Activated naive CD4-positive, alpha-beta T cell treated with anti-CD3 and anti-CD28 coated beads, Interleukin-2, amount 10 ng/mL, durations not matched to agents 7 days and 5 days (primary cell): ENCODE measurements at regions not wholly inside any gene's neighbourhood (a gene's known extent, or its start where the extent isn't known, plus 50 kb on each side); places are given as distances from the start of the nearest gene placed in this dataset.

ENCODE experiments used
- CTCF ChIA-PET: fragments of 350-600 bp; sonication (Branson Sonifier 250); formaldehyde crosslinking; loops from one replicate; lab custom pipeline; 2021; ENCODE audit warnings: antibody characterized with exemption; lab: Charles Lee
- DNase-seq: peaks from one replicate; pipeline ENCODE4 v3.0.0-alpha.2; 2020
- H3K27ac Mint-ChIP-seq: one replicate; pipeline ENCODE4 v1.8.0; 2021; ENCODE audit warnings: mild to moderate bottlenecking, moderate library complexity, mixed read lengths
- H3K27me3 Mint-ChIP-seq: one replicate; pipeline ENCODE4 v1.8.0; 2021; ENCODE audit warnings: mild to moderate bottlenecking, mixed read lengths
- H3K36me3 Mint-ChIP-seq: one replicate; pipeline ENCODE4 v1.8.0; 2021; ENCODE audit warnings: mixed read lengths
- H3K4me1 Mint-ChIP-seq: one replicate; pipeline ENCODE4 v1.8.0; 2021; ENCODE audit warnings: mixed read lengths
- H3K4me3 Mint-ChIP-seq: one replicate; pipeline ENCODE4 v1.8.0; 2021; ENCODE audit warnings: mild to moderate bottlenecking, moderate library complexity, mixed read lengths
- H3K9me3 Mint-ChIP-seq: one replicate; pipeline ENCODE4 v1.8.0; 2021; ENCODE audit warnings: mixed read lengths

DNA sequence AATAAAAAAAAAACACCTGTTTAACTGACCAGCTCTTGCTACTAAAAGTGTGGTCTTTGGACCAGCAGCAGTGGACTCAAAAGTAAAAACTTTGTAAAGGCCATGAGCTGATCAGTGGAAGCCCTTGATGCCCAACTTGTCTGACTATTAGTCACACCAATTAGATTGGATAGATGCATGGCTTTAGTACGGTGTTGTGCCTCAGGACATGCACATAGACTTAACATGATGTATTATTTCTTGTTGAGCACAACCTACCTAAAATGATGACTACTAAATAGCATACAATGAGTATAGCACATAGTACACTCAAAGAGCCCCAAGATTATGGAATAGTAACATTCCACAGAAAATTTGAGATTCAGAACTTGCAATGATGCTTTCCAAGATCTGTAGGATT is 95.1 kb upstream of the FIBIN start:
- peaks cover 12% of the 10 kb centered on the region for H3K9me3 Mint-ChIP-seq
- no peaks in the 10 kb centered on the region for H3K27me3 Mint-ChIP-seq
- CTCF ChIA-PET = no interaction called here
- DNase-seq = no peak
- H3K4me1 Mint-ChIP-seq = no peaks in the 10 kb centered on the region
- H3K36me3 Mint-ChIP-seq = no peaks in the 10 kb centered on the region
- H3K27ac Mint-ChIP-seq = no peak overlapping the region
- H3K4me3 Mint-ChIP-seq = no peak overlapping the region

DNA sequence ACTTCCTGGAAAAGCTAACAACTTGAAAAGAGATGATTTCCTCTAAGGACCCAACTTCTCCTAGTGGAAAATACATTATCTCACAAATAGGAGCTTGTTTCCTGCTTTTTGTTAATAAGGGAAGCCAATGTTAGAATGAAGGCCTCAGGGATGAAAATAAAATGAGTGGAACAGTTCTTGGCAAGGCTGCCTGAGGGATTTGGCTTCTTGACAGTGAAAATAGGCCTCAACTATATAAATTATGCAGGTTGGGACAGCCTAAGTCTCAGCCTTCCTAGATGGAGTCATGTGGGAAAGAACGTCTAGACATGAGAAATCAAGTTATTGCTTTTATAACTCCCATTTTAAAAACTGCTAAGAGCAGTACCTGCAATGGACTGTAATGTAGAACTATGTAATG is 92.8 kb upstream of the FIBIN start:
- Mint-ChIP-seq H3K36me3 (no peaks in the 10 kb centered on the region), H3K9me3 (peaks cover 7% of the 10 kb centered on the region), H3K4me1 (no peaks in the 10 kb centered on the region), H3K4me3 (no peak overlapping the region), H3K27ac (no peak overlapping the region), H3K27me3 (no peaks in the 10 kb centered on the region)
- CTCF ChIA-PET = no interaction called here
- DNase-seq = no peak

DNA sequence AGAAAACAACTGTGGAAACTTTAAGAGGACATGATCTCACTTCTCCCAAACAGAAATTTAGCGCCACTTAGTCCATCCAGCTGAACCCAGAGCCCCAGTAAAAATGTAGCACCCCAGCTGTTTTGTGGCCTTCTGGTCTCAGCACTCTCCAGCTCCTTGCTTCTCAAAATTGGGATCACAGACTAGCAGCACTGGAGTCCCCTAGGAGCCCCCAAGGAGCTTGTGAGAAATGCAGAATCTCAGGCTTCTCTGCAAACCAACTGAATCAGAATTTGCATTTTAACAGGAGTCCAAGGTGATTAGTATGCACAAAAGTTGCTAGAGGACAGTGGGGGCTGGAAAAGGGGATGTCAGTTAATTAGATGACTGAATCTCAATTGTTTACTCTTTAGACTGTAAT is 89.8 kb upstream of the FIBIN start:
- Mint-ChIP-seq H3K36me3 (no peaks in the 10 kb centered on the region), H3K4me3 (no peak overlapping the region), H3K9me3 (peaks cover 2% of the 10 kb centered on the region), H3K27ac (no peak overlapping the region), H3K4me1 (no peaks in the 10 kb centered on the region), H3K27me3 (no peaks in the 10 kb centered on the region)
- no peak for DNase-seq
- CTCF ChIA-PET = no interaction called here

DNA sequence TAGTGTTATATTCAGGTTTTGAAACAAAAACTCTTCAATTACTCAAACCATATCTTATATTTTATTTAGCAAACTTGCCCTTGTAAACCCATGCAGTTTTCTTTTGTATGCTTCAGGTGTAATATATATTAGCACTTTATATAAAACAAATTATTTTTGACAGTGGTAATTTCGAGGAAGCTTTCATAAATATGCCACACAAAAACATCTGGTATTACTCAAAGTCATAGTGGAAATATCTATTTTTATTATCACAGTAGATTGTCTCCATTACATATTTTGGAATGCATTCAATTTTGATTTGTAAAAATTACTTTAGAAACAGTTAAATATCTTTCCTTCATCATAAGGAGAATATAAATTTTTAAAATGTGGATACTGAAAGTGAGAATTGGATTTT is 89.1 kb upstream of the FIBIN start:
- Mint-ChIP-seq H3K4me3 (no peak overlapping the region), H3K36me3 (no peaks in the 10 kb centered on the region), H3K4me1 (no peaks in the 10 kb centered on the region), H3K27ac (no peak overlapping the region), H3K9me3 (peaks cover 2% of the 10 kb centered on the region), H3K27me3 (no peaks in the 10 kb centered on the region)
- no peak for DNase-seq
- CTCF ChIA-PET = no interaction called here

DNA sequence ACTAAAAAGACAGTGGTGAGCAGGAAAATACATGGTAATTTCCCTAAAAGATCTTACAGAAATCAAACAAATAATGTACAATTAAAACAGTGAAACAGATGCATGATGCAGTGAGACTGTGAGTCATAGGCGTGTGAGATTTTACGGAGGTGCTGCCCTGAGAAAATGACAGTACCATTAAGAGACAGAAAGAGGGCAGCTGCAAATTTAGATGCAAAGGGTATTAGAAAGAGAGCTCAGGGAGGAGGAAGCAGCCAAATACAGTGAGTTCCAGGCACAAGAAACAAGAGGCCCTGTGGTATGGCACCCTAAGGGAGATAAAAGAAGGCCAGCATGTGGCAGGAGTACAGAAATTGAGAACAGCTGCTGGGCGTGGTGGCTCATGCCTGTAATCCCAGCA is 88.5 kb upstream of the FIBIN start:
- CTCF ChIA-PET = interaction anchor here (1.1 kb wide), 1 partner anchor 17 kb away, joined by 4 read pairs; no protein-coding TSS in a partner anchor
- peaks cover 1% of the 10 kb centered on the region for H3K9me3 Mint-ChIP-seq
- DNase-seq = no peak
- no peaks in the 10 kb centered on the region for H3K27me3 Mint-ChIP-seq
- no peak overlapping the region for H3K4me3 Mint-ChIP-seq
- no peak overlapping the region for H3K27ac Mint-ChIP-seq
- H3K36me3 Mint-ChIP-seq = no peaks in the 10 kb centered on the region
- H3K4me1 Mint-ChIP-seq = no peaks in the 10 kb centered on the region

DNA sequence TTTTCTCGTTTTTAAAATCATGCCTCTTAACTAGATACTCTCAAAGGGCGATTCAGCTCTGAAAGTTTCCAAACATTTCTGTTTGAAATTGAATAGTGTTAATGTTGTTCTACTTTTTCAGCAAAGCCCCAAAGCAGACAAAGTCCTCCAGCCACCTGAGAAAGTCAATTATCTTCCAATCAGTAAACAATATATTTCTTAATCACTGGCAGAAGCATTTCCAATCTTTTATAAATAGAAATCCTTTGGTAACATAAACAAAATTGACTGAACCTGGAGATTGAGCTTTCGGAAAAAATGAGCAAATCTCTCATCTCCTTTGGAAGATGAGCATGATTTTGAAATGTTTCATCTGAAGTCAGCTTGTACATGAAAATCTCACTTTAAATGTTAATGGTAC is 84.4 kb upstream of the FIBIN start:
- Mint-ChIP-seq H3K9me3 (peaks cover 3% of the 10 kb centered on the region), H3K36me3 (no peaks in the 10 kb centered on the region), H3K4me3 (no peak overlapping the region), H3K4me1 (no peaks in the 10 kb centered on the region), H3K27me3 (no peaks in the 10 kb centered on the region), H3K27ac (no peak overlapping the region)
- no peak for DNase-seq
- CTCF ChIA-PET = no interaction called here

DNA sequence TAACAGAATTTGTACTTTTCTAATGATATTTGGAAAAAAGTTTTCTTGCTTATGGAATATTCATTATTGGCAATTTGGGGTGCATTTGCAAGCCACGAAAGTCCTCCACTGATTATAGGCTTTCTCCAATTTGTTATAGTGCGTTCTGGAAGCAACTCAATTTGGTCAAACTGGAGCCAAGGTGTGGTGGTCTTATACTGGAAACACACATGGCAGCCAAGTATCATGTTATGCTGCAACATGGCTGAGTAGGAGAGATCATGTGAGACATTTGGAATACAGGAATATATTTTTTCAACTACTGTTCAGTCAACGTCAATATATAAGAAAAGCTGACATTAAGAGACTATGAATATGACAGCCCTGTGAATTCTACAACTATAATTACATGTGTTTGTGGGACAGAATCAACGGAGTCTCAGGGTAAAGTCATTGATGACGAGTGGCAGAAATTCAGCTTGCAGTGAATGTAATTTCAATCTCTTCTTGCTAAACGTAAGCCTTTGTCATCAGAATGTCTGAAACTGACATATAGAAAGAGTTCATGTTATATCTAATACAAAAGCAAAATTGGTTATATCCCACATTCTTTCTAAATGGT is 83.8 kb upstream of the FIBIN start:
- no peaks in the 10 kb centered on the region for H3K36me3 Mint-ChIP-seq

DNA sequence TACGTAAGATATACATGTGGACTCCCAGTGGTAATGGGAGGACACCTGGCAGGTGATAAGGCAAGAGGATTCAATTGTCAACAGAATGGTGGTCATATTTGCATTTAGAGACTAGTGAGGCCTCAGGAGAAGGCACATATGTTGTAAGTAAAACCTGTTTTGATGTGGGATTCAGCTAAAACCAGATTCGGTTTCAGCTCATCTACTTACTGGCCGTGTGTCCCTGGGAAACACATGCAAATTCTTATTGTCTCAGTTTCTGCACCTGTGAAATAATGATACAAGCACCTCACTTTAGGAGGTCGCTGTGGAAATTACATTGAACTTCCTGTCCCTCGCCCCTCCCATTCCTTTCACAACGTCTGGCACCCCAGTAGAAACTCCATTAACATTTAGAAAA is 78.9 kb upstream of the FIBIN start:
- H3K36me3 Mint-ChIP-seq = no peaks in the 10 kb centered on the region
- CTCF ChIA-PET = no interaction called here

More for the DNA sequence above, 83.8 kb upstream of the FIBIN start:
- CTCF ChIA-PET = no interaction called here
- DNase-seq = no peak
- Mint-ChIP-seq H3K27ac (no peak overlapping the region), H3K27me3 (no peaks in the 10 kb centered on the region), H3K9me3 (peaks cover 3% of the 10 kb centered on the region), H3K4me3 (no peak overlapping the region), H3K4me1 (no peaks in the 10 kb centered on the region)

DNA sequence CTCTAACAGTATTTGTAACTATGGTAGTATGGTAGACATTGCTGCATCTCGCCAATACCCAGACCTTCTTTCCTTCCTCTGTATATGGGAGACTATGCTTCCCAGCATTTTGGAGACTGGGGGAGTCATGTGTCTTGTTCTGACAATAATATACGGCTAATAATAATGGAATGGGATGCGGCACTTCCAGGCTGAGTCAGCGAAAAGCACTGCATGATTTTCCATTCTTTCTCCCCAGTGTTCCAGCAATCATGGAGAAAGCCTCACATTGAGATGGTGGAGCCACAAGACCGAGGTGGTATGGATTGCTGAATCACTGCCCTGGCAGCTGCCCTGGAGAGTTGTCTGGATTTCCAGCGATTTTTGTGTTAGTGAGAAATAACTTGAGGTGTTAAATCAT is 77.1 kb upstream of the FIBIN start:
- H3K27me3 Mint-ChIP-seq = no peaks in the 10 kb centered on the region
- H3K27ac Mint-ChIP-seq = no peak overlapping the region
- CTCF ChIA-PET = no interaction called here
- H3K36me3 Mint-ChIP-seq = no peaks in the 10 kb centered on the region
- H3K4me1 Mint-ChIP-seq = no peaks in the 10 kb centered on the region
- H3K4me3 Mint-ChIP-seq = no peak overlapping the region
- peaks cover 8% of the 10 kb centered on the region for H3K9me3 Mint-ChIP-seq
- DNase-seq = no peak

More for the DNA sequence above, 78.9 kb upstream of the FIBIN start:
- no peak for DNase-seq
- Mint-ChIP-seq H3K4me1 (no peaks in the 10 kb centered on the region), H3K27me3 (no peaks in the 10 kb centered on the region), H3K27ac (no peak overlapping the region), H3K9me3 (peaks cover 6% of the 10 kb centered on the region), H3K4me3 (no peak overlapping the region)

DNA sequence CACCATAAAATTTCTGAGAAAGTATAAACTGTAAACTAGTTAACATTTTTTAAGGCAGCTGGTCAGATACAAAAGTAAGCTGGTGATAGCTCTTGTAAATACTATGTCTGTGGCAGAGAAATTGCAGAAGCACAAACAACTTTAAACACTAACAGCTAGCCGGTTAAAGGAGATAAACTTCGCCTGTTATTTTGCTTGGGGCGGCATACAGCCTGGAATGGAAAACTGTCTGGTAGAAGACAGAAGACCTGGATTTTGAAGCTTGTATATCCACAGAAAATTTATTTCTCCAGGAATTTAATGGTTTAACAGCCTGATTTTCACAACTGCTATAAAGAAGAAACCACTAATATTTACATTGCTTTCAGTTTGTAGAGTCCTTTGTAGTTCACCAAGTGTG is 65.3 kb upstream of the FIBIN start:
- Mint-ChIP-seq H3K36me3 (no peaks in the 10 kb centered on the region), H3K4me3 (no peak overlapping the region), H3K27me3 (no peaks in the 10 kb centered on the region), H3K27ac (no peak overlapping the region), H3K9me3 (peaks cover 12% of the 10 kb centered on the region), H3K4me1 (no peaks in the 10 kb centered on the region)
- DNase-seq = no peak
- CTCF ChIA-PET = no interaction called here

DNA sequence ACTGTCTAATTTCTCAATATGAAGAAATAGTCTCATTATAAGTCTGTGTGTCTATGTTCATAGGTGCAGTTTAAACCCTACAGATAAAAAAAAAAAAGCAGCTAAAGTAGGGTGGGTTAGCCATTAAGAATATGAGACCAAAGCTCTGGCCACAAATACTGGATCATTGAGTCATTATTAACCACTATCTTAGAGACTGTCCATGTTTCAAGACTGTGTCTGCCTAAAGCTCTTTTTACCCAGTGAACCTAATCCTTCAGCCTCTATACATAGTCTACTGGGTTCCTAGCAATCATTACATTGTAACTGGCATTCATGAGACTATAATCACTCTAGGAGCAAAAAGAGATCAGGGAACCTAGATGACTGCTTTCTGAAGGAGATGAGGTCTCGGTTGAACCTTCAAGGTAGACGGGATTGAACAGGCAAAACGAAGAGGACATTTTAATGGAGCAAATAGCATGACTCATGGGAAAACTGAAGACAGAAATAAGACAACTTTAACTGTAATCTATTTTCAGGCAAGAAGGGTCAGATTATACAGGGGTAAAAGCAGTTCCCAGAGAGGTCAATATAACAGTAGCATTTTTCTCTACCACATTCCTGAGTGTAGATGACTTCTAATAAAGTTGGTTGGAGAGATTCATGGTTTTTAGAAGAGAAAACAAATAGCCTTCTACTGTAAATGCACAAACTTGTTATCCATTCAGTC is 64.0 kb upstream of the FIBIN start:
- DNase-seq = no peak
- Mint-ChIP-seq H3K9me3 (peaks cover 12% of the 10 kb centered on the region), H3K36me3 (no peaks in the 10 kb centered on the region), H3K27me3 (no peaks in the 10 kb centered on the region), H3K4me3 (no peak overlapping the region), H3K27ac (no peak overlapping the region), H3K4me1 (no peaks in the 10 kb centered on the region)
- CTCF ChIA-PET = no interaction called here

DNA sequence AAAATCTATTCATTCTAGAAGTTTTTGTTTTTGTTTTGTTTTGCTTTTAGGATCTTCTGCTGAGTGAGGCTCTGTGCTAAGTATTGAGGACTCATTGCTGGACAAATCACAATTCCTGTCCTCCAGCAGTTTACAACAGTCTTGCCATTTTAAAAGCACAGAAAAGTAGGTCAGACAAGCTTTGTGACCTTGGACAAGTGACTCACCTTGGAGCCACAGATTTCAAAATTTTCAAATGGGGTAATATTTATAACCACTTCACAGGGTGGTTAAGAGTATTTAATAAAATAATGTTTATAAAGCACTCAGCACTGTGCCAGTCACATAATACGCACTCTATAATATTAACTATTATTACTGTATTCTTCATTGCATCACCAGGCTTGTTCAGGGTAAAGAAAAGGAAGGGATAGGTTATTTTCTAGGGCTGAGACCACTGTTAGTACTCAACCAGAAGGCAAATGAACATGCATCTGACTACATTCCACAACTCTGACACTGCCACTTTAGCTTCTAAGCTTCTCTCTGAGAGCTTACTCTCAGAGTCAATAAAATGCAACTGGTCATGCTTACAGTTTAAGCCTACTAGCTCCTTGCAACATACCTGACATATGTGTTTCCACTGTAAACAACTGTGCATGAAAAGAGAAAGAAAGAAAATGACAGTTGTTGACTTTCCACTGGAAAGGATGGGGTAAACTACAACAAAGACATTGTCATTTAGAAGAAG is 63.2 kb upstream of the FIBIN start:
- no peaks in the 10 kb centered on the region for H3K27me3 Mint-ChIP-seq
- no peaks in the 10 kb centered on the region for H3K36me3 Mint-ChIP-seq
- no peak overlapping the region for H3K4me3 Mint-ChIP-seq
- CTCF ChIA-PET = no interaction called here
- H3K27ac Mint-ChIP-seq = no peak overlapping the region
- H3K4me1 Mint-ChIP-seq = no peaks in the 10 kb centered on the region
- peaks cover 15% of the 10 kb centered on the region for H3K9me3 Mint-ChIP-seq
- DNase-seq = no peak

DNA sequence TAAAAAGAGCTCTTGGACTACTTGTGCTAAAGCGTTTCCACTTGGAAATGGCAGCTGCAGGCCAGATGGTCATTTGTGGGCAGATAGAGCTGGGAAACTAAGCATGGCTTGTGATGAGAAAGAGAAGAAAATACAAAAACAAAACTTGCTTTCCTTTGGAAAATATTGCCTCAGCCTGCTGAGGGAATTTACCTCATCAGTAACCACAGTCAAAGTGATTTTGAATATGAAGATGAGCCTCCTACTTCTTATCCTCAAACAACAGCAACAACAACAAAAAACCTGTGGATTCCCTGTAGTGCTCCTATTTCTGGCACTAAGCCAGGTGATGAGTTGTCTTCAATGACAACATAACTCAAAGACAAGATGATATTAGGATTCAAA is 62.7 kb upstream of the FIBIN start:
- no peak overlapping the region for H3K27ac Mint-ChIP-seq
- no peaks in the 10 kb centered on the region for H3K4me1 Mint-ChIP-seq
- no peak for DNase-seq
- no peak overlapping the region for H3K4me3 Mint-ChIP-seq
- H3K27me3 Mint-ChIP-seq = no peaks in the 10 kb centered on the region
- H3K36me3 Mint-ChIP-seq = no peaks in the 10 kb centered on the region
- CTCF ChIA-PET = no interaction called here
- peaks cover 15% of the 10 kb centered on the region for H3K9me3 Mint-ChIP-seq

DNA sequence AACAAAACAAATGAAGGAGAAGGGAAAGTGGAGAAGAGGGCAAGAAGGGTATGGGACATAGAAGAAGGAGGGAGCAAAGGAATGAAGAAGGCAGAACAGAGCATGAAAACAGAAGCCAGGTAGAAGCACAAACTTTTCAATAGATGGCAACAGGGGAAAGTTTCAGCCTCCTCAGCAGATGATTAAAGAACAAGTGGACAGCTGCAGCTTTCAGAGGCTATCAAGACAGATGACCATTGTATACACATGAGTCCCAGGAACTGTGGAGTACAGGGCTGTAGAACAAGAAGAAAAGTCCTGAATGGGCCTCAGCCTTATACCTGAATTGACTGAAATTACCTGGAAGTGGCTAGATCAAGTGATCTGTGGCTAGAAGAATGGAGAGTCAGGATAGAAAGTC is 62.0 kb upstream of the FIBIN start:
- DNase-seq = no peak
- Mint-ChIP-seq H3K27ac (no peak overlapping the region), H3K9me3 (peaks cover 8% of the 10 kb centered on the region), H3K4me1 (no peaks in the 10 kb centered on the region), H3K27me3 (no peaks in the 10 kb centered on the region), H3K36me3 (no peaks in the 10 kb centered on the region), H3K4me3 (no peak overlapping the region)
- CTCF ChIA-PET = no interaction called here

DNA sequence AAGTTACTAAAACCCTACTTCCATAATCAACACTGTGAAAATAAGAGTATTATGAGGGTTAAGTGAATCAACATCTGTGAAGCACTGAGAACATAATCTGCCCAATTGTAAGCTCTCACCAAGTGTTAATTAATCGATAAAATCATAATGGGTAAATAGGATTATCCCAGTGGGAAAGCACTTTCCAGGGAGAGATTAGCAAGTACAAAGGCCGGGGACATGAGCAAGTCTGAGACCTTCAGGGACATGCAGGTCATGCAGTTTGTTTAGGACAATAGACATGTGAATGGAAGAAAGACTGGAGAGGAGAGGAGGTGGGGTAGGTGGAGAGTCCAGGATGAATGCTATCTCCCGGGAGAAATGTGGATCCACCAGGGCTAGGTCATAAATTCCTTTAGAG is 57.8 kb upstream of the FIBIN start:
- no peak for DNase-seq
- CTCF ChIA-PET = no interaction called here
- no peak overlapping the region for H3K27ac Mint-ChIP-seq
- H3K4me1 Mint-ChIP-seq = no peaks in the 10 kb centered on the region
- peaks cover 6% of the 10 kb centered on the region for H3K9me3 Mint-ChIP-seq
- no peak overlapping the region for H3K4me3 Mint-ChIP-seq
- H3K27me3 Mint-ChIP-seq = no peaks in the 10 kb centered on the region
- no peaks in the 10 kb centered on the region for H3K36me3 Mint-ChIP-seq
